Subcutaneous abdominal adipose tissue (tissue), 5 donors: ENCODE measurements at regions not wholly inside any gene's neighbourhood (a gene's known extent, or its start where the extent isn't known, plus 50 kb on each side); places are given as distances from the start of the nearest gene placed in this dataset.

Source experiments
- H3K27ac ChIP-seq: one replicate; pipeline ENCODE4 v1.7.0; 2013; ENCODE audit warnings: low read depth, mild to moderate bottlenecking, inconsistent platforms, low read length, moderate library complexity
- H3K27me3 ChIP-seq, 5 donors: one replicate each; pipeline ENCODE4 v1.7.0; 2013; ENCODE audit warnings: low read length in 5 of 5, inconsistent platforms in 1 of 5; ENCODE audit not compliant: control insufficient read depth in 5 of 5, insufficient read depth in 4 of 5
- H3K36me3 ChIP-seq, 5 donors: one replicate each; pipeline ENCODE4 v1.7.0; 2013; ENCODE audit warnings: low read length in 5 of 5; ENCODE audit not compliant: control insufficient read depth in 5 of 5, insufficient read depth in 5 of 5
- H3K4me1 ChIP-seq, 5 donors: one replicate each; pipeline ENCODE4 v1.7.0; 2013; ENCODE audit warnings: low read length in 5 of 5, mild to moderate bottlenecking in 3 of 5, moderate library complexity in 1 of 5; ENCODE audit not compliant: control insufficient read depth in 5 of 5, insufficient read depth in 5 of 5
- H3K4me3 ChIP-seq, 5 donors: one replicate each; pipeline ENCODE4 v1.7.0; 2013; ENCODE audit warnings: low read length in 5 of 5, low read depth in 1 of 5
- H3K9ac ChIP-seq, 5 donors: one replicate each; pipeline ENCODE4 v1.7.0; 2013; ENCODE audit warnings: low read length in 5 of 5, mild to moderate bottlenecking in 4 of 5, moderate library complexity in 3 of 5
- H3K9me3 ChIP-seq, 5 donors: one replicate each; pipeline ENCODE4 v1.7.0; 2013; ENCODE audit warnings: low read length in 5 of 5; ENCODE audit not compliant: control insufficient read depth in 5 of 5
- donor health status: healthy.
- donor health status: healthy.
- donor health status: healthy.
- donor health status: healthy.
- donor health status: healthy.

- no peak overlapping the region for H3K27ac ChIP-seq
- H3K4me3 ChIP-seq = no peak overlapping the region
- no peaks in the 10 kb centered on the region for H3K9me3 ChIP-seq
- H3K9ac ChIP-seq = no peak overlapping the region
- H3K27me3 ChIP-seq = no peaks in the 10 kb centered on the region
- H3K4me1 ChIP-seq = peaks cover 0 to 3% (median 0%) of the 10 kb centered on the region in 5 donors
- peaks cover 0 to 4% (median 0%) of the 10 kb centered on the region in 5 donors for H3K36me3 ChIP-seq
Measured at GRCh38 chr10:28118985-28119628, 120.2 kb upstream of the ODAD2 start.

GRCh38 chr10:28113202-28113601, 114.3 kb upstream of the ODAD2 start:
- Histone ChIP-seq H3K4me1 (no peaks in the 10 kb centered on the region), H3K4me3 (no peak overlapping the region), H3K36me3 (no peaks in the 10 kb centered on the region), H3K9me3 (no peaks in the 10 kb centered on the region), H3K9ac (no peak overlapping the region), H3K27ac (no peak overlapping the region), H3K27me3 (no peaks in the 10 kb centered on the region)

GRCh38 chr10:28111712-28112111, 112.8 kb upstream of the ODAD2 start:
- Histone ChIP-seq H3K4me1 (no peaks in the 10 kb centered on the region), H3K9me3 (no peaks in the 10 kb centered on the region), H3K9ac (no peak overlapping the region), H3K27me3 (no peaks in the 10 kb centered on the region), H3K27ac (no peak overlapping the region), H3K4me3 (no peak overlapping the region), H3K36me3 (no peaks in the 10 kb centered on the region)

GRCh38 chr10:28105561-28105960, 106.7 kb upstream of the ODAD2 start:
- no peak overlapping the region for H3K4me3 ChIP-seq
- no peak overlapping the region for H3K9ac ChIP-seq
- H3K4me1 ChIP-seq = no peaks in the 10 kb centered on the region
- H3K36me3 ChIP-seq = no peaks in the 10 kb centered on the region
- no peak overlapping the region for H3K27ac ChIP-seq
- no peaks in the 10 kb centered on the region for H3K9me3 ChIP-seq
- no peaks in the 10 kb centered on the region for H3K27me3 ChIP-seq

DNA sequence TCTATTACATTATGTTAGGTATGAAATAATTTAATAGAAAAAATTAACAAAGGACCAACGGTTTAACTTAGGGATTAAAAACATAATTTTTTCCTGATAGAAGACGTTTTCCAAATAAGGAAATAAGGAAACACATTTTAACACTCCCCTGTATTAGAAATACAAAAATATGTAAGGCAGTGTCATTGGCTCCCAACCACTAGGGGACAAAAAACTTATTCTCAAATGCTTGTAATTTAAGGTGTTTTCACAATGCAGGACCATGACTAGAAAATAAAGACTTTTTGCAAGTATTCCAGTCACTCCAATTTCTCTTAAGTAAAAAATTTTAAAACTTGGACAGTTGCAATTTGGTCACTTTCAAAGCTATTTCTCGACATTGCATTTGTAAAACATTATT, 98.8 kb upstream of the ODAD2 start:
- no peak overlapping the region for H3K27ac ChIP-seq
- no peak overlapping the region for H3K9ac ChIP-seq
- no peaks in the 10 kb centered on the region for H3K4me1 ChIP-seq
- no peak overlapping the region for H3K4me3 ChIP-seq
- H3K27me3 ChIP-seq = no peaks in the 10 kb centered on the region
- no peaks in the 10 kb centered on the region for H3K9me3 ChIP-seq
- H3K36me3 ChIP-seq = no peaks in the 10 kb centered on the region

- Histone ChIP-seq H3K9ac (no peak overlapping the region), H3K9me3 (no peaks in the 10 kb centered on the region), H3K27ac (no peak overlapping the region), H3K4me1 (no peaks in the 10 kb centered on the region), H3K4me3 (no peak overlapping the region), H3K27me3 (no peaks in the 10 kb centered on the region), H3K36me3 (no peaks in the 10 kb centered on the region)
Measured at GRCh38 chr10:28095791-28096378, 97.0 kb upstream of the ODAD2 start.

GRCh38 chr10:28094121-28094520, 95.2 kb upstream of the ODAD2 start:
- H3K4me1 ChIP-seq = no peaks in the 10 kb centered on the region
- H3K4me3 ChIP-seq = no peak overlapping the region

GRCh38 chr10:28091913-28092312, 93.0 kb upstream of the ODAD2 start:
- no peak overlapping the region for H3K4me3 ChIP-seq
- no peaks in the 10 kb centered on the region for H3K9me3 ChIP-seq
- no peak overlapping the region for H3K9ac ChIP-seq
- no peak overlapping the region for H3K27ac ChIP-seq
- peaks cover 0 to 3% (median 0%) of the 10 kb centered on the region in 5 donors for H3K36me3 ChIP-seq
- H3K27me3 ChIP-seq = no peaks in the 10 kb centered on the region
- no peaks in the 10 kb centered on the region for H3K4me1 ChIP-seq

More at GRCh38 chr10:28094121-28094520, 95.2 kb upstream of the ODAD2 start:
- no peak overlapping the region for H3K9ac ChIP-seq
- H3K9me3 ChIP-seq = no peaks in the 10 kb centered on the region
- no peak overlapping the region for H3K27ac ChIP-seq
- H3K27me3 ChIP-seq = no peaks in the 10 kb centered on the region
- H3K36me3 ChIP-seq = peaks cover 0 to 3% (median 0%) of the 10 kb centered on the region in 5 donors

GRCh38 chr10:28090506-28090905, 91.6 kb upstream of the ODAD2 start:
- Histone ChIP-seq H3K9me3 (no peaks in the 10 kb centered on the region), H3K27me3 (no peaks in the 10 kb centered on the region), H3K36me3 (peaks cover 0 to 3% (median 0%) of the 10 kb centered on the region in 5 donors), H3K9ac (no peak overlapping the region), H3K4me1 (no peaks in the 10 kb centered on the region), H3K27ac (no peak overlapping the region), H3K4me3 (no peak overlapping the region)

GRCh38 chr10:28089467-28089866, 90.6 kb upstream of the ODAD2 start:
- Histone ChIP-seq H3K4me1 (no peaks in the 10 kb centered on the region), H3K27me3 (no peaks in the 10 kb centered on the region), H3K4me3 (no peak overlapping the region), H3K36me3 (peaks cover 0 to 3% (median 0%) of the 10 kb centered on the region in 5 donors), H3K27ac (no peak overlapping the region), H3K9ac (no peak overlapping the region), H3K9me3 (no peaks in the 10 kb centered on the region)
